A673 (cell line): ENCODE measurements at regions not wholly inside any gene's neighbourhood (a gene's known extent, or its start where the extent isn't known, plus 50 kb on each side); places are given as distances from the start of the nearest gene placed in this dataset.

ENCODE experiments used
- BruUV-seq: library from RNA; stranded (reverse); fragments of 400-500 nt; replicated peaks from 2 replicates; lab custom pipeline; 2021; lab: Mats Ljungman, UMichigan
- CTCF ChIA-PET: fragments of 300-600 bp; sonication (Branson Sonifier 250); formaldehyde crosslinking; loops from one replicate; lab custom pipeline; 2022; ENCODE audit warnings: antibody characterized with exemption; lab: Charles Lee
- POLR2A ChIA-PET: fragments of 300-600 bp; sonication (Branson Sonifier 250); formaldehyde crosslinking; loops from one replicate; lab custom pipeline; 2022; ENCODE audit warnings: antibody characterized with exemption; ENCODE audit not compliant: low non-redundant PET; lab: Charles Lee
- DNase-seq: peaks from one replicate; pipeline ENCODE4 v3.0.0-alpha.2; 2015; ENCODE audit warnings: low spot score
- H3K27ac ChIP-seq: fragments of 200-600 bp; sonication (generic); 2 replicates; pipeline ENCODE4 v1.5.1; 2016; ENCODE audit warnings: mixed run types, low read depth, mild to moderate bottlenecking, mixed read lengths, antibody characterized with exemption, low read length; ENCODE audit not compliant: poor library complexity, severe bottlenecking
- H3K27me3 ChIP-seq: fragments of 200-600 bp; sonication (generic); replicated peaks from 2 replicates; pipeline ENCODE4 v1.6.1; 2017; ENCODE audit warnings: mixed run types, low read depth, mild to moderate bottlenecking, mixed read lengths, antibody characterized with exemption, low read length; ENCODE audit not compliant: insufficient read depth, poor library complexity
- H3K36me3 ChIP-seq: fragments of 200-600 bp; sonication (generic); 2 replicates; pipeline ENCODE4 v1.6.1; 2016; ENCODE audit warnings: mixed run types, mild to moderate bottlenecking, mixed read lengths, antibody characterized with exemption, low read length; ENCODE audit not compliant: insufficient read depth, poor library complexity, severe bottlenecking
- H3K4me1 ChIP-seq: fragments of 200-600 bp; sonication (generic); 2 replicates; pipeline ENCODE4 v1.6.1; 2017; ENCODE audit warnings: mixed run types, mild to moderate bottlenecking, mixed read lengths, antibody characterized with exemption, low read length; ENCODE audit not compliant: insufficient read depth, poor library complexity, severe bottlenecking
- H3K4me3 ChIP-seq: fragments of 200-600 bp; sonication (generic); 2 replicates; pipeline ENCODE4 v1.5.1; 2016; ENCODE audit warnings: low read depth, mixed run types, mild to moderate bottlenecking, mixed read lengths, low read length; ENCODE audit not compliant: poor library complexity, severe bottlenecking
- H3K9me3 ChIP-seq: fragments of 200-600 bp; sonication (generic); 2 replicates; pipeline ENCODE4 v1.6.1; 2016; ENCODE audit warnings: mixed run types, low read depth, mild to moderate bottlenecking, mixed read lengths, antibody characterized with exemption, low read length; ENCODE audit not compliant: poor library complexity, severe bottlenecking
- EZH2 ChIP-seq: fragments of 200-600 bp; sonication (generic); IDR thresholded peaks from 2 replicates; pipeline ENCODE4 v1.6.1; 2017; ENCODE audit warnings: borderline replicate concordance, low read depth, mild to moderate bottlenecking, mixed read lengths, antibody characterized with exemption, low read length; ENCODE audit not compliant: poor library complexity, severe bottlenecking
- intact Hi-C: fragments of 100-400 bp; cut with micrococcal nuclease; formaldehyde crosslinking; loops from one replicate; pipeline ENCODE4 v1.10.0; 2022; ENCODE audit not compliant: unreplicated experiment
- TF ChIP-seq, protein P1 (sequence below): fragments of 300-800, 200-600 bp; sonication (generic); conservative IDR thresholded peaks from 2 replicates; pipeline ENCODE4 v1.5.1; 2017; ENCODE audit warnings: low read depth, mild to moderate bottlenecking, antibody characterized with exemption, low read length, moderate library complexity, mixed read lengths

DNA sequence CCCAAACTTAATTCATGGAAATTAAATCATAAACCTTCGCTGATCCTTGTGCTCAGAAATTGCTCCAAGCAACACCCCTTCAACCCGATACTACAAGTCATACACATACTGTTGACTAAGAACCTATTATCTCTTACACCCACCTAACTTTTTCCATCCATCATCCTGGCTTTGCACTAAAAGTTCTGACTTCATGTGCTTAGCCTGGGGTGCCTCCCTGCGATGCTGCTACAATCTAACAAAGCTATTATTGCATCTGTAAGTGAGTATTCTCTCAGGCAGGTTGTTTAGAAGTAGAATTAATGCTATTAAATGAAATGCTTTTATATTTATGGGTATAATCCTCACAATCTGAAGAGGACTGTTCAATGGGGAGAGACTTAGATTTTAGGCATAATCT, 619.8 kb downstream of the CCDC85A start:
- intact Hi-C loops: no loop called here
- BruUV-seq: no TSS peak
- Histone ChIP-seq H3K4me1 (no peaks in the 10 kb centered on the region), H3K27me3 (no peaks in the 10 kb centered on the region), H3K27ac (no peak overlapping the region), H3K36me3 (no peaks in the 10 kb centered on the region), H3K4me3 (no peak overlapping the region), H3K9me3 (no peaks in the 10 kb centered on the region)
- CTCF ChIA-PET: no interaction called here
- DNase-seq: no peak
- TF ChIP-seq, protein P1, sequence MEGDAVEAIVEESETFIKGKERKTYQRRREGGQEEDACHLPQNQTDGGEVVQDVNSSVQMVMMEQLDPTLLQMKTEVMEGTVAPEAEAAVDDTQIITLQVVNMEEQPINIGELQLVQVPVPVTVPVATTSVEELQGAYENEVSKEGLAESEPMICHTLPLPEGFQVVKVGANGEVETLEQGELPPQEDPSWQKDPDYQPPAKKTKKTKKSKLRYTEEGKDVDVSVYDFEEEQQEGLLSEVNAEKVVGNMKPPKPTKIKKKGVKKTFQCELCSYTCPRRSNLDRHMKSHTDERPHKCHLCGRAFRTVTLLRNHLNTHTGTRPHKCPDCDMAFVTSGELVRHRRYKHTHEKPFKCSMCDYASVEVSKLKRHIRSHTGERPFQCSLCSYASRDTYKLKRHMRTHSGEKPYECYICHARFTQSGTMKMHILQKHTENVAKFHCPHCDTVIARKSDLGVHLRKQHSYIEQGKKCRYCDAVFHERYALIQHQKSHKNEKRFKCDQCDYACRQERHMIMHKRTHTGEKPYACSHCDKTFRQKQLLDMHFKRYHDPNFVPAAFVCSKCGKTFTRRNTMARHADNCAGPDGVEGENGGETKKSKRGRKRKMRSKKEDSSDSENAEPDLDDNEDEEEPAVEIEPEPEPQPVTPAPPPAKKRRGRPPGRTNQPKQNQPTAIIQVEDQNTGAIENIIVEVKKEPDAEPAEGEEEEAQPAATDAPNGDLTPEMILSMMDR: no peak
- no peak for TF ChIP-seq EZH2
- POLR2A ChIA-PET: no interaction called here

DNA sequence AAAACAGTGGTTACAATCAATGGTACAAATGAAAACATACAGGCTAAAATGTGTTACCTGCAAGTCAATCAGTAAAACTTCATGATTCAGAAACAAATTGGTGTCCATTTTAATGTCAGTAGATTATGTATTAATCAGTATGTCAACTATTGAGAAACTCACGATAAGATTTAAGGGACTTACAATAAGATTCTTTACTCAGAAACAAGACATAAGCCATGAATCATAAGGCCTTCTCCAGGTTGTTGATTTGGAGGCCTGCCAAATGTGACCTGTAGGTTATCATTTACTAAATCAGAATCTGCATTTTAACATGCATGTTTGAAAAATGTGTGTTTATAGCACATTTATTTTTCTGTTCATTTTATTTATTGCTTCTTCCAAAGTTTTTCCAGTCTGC, 623.1 kb downstream of the CCDC85A start:
- H3K9me3 ChIP-seq: no peaks in the 10 kb centered on the region
- no peak for DNase-seq
- no peak overlapping the region for H3K27ac ChIP-seq
- no peaks in the 10 kb centered on the region for H3K4me1 ChIP-seq
- POLR2A ChIA-PET: no interaction called here
- CTCF ChIA-PET: no interaction called here
- no peaks in the 10 kb centered on the region for H3K27me3 ChIP-seq
- no peak overlapping the region for H3K4me3 ChIP-seq
- intact Hi-C loops: no loop called here
- BruUV-seq: no TSS peak
- TF ChIP-seq, protein P1: no peak
- H3K36me3 ChIP-seq: no peaks in the 10 kb centered on the region

DNA sequence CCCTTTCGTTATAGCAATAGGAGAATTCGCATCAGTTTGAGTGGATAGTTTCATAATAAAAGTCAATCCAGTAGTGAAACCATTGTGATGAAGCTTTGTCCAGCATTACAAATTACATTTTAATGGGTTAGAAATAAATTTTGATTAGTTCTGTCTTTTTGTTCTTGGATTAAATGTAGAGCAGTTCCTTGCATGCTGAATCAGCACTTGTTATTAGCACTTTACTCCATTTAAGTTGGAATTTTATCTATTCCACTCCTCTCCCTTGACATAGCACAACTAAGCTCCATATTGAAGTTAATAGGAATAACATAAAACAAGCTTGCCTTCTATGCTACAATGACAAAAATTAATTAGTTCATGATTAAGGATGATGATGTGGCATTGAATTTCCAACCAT, 624.1 kb downstream of the CCDC85A start:
- intact Hi-C loops: no loop called here

More for the DNA sequence above, 624.1 kb downstream of the CCDC85A start:
- Histone ChIP-seq H3K4me3 (no peak overlapping the region), H3K36me3 (no peaks in the 10 kb centered on the region), H3K27me3 (no peaks in the 10 kb centered on the region), H3K4me1 (no peaks in the 10 kb centered on the region), H3K27ac (no peak overlapping the region), H3K9me3 (no peaks in the 10 kb centered on the region)
- CTCF ChIA-PET: no interaction called here
- no TSS peak for BruUV-seq
- DNase-seq: no peak
- no peak for TF ChIP-seq EZH2
- TF ChIP-seq, protein P1: no peak
- POLR2A ChIA-PET: no interaction called here
